Neural cell (in vitro differentiated cells): ENCODE measurements at regions not wholly inside any gene's neighbourhood (a gene's known extent, or its start where the extent isn't known, plus 50 kb on each side); places are given as distances from the start of the nearest gene placed in this dataset.

Experiments used
- CTCF ChIP-seq: fragments of 450-650 bp; IDR thresholded peaks from 2 replicates; pipeline ENCODE4 v1.5.1; 2014; ENCODE audit warnings: antibody characterized with exemption, mild to moderate bottlenecking, moderate library complexity; ENCODE audit not compliant: poor library complexity, severe bottlenecking
- EZH2 ChIP-seq: fragments of 200-600, 300-800 bp; shearing (Covaris generic), sonication (generic); IDR thresholded peaks from 2 replicates; pipeline ENCODE4 v1.6.1; 2014; ENCODE audit warnings: antibody characterized with exemption, low read length, borderline replicate concordance, mild to moderate bottlenecking; ENCODE audit not compliant: insufficient read depth, poor library complexity, severe bottlenecking
- MXI1 ChIP-seq: fragments of 450-650 bp; conservative IDR thresholded peaks from 2 replicates; pipeline ENCODE4 v1.6.1; 2014; ENCODE audit warnings: antibody characterized with exemption, mild to moderate bottlenecking; ENCODE audit not compliant: poor library complexity, severe bottlenecking
- POLR2AphosphoS5 ChIP-seq: IDR thresholded peaks from 2 replicates; pipeline ENCODE4 v1.6.1; 2012
- RAD21 ChIP-seq: fragments of 450-650 bp; conservative IDR thresholded peaks from 2 replicates; pipeline ENCODE4 v1.6.1; 2014; ENCODE audit warnings: antibody characterized with exemption, mild to moderate bottlenecking, moderate library complexity
- REST ChIP-seq: IDR thresholded peaks from 2 replicates; pipeline ENCODE4 v1.6.1; 2012; ENCODE audit warnings: borderline replicate concordance
- TAF1 ChIP-seq: IDR thresholded peaks from 2 replicates; pipeline ENCODE4 v1.6.1; 2012; ENCODE audit warnings: low read depth

GRCh38 chr9:16352251-16352650, 518.2 kb downstream of the BNC2 start:
- TF ChIP-seq POLR2AphosphoS5, result no peak
- no peak for TF ChIP-seq CTCF
- no peak for TF ChIP-seq RAD21
- no peak for TF ChIP-seq EZH2
- no peak for TF ChIP-seq TAF1
- no peak for TF ChIP-seq REST
- no peak for TF ChIP-seq MXI1
